ENCODE measurements at regions not wholly inside any gene's neighbourhood (a gene's known extent, or its start where the extent isn't known, plus 50 kb on each side); places are given as distances from the start of the nearest gene placed in this dataset.

- no peak for DNase-seq (ENCODE audit: low spot score)
- in situ Hi-C loops (cut with MboI; ENCODE audit: low pct_unique_long_range_greater_than_20kb, low sequenced_read_pairs, unreplicated experiment), result no loop called here
- no peak for TF ChIP-seq CTCF (IDR thresholded peaks at IDR 0.05; ENCODE audit: extremely low read depth, insufficient read depth, missing control alignments)
Measured at GRCh38 chr5:98483301-98483685, 290.2 kb upstream of the RGMB start.

- no peak for DNase-seq (ENCODE audit: low spot score)
- in situ Hi-C loops (cut with MboI; ENCODE audit: low pct_unique_long_range_greater_than_20kb, low sequenced_read_pairs, unreplicated experiment), result no loop called here
- TF ChIP-seq CTCF (IDR thresholded peaks at IDR 0.05; ENCODE audit: extremely low read depth, insufficient read depth, missing control alignments), result no peak
Measured at GRCh38 chr5:98489021-98489420, 284.4 kb upstream of the RGMB start.

- in situ Hi-C loops (cut with MboI; ENCODE audit: low pct_unique_long_range_greater_than_20kb, low sequenced_read_pairs, unreplicated experiment), result no loop called here
- TF ChIP-seq CTCF (IDR thresholded peaks at IDR 0.05; ENCODE audit: extremely low read depth, insufficient read depth, missing control alignments), result no peak
- DNase-seq (ENCODE audit: low spot score), result no peak
Measured at GRCh38 chr5:98490348-98490747, 283.1 kb upstream of the RGMB start.

DNA sequence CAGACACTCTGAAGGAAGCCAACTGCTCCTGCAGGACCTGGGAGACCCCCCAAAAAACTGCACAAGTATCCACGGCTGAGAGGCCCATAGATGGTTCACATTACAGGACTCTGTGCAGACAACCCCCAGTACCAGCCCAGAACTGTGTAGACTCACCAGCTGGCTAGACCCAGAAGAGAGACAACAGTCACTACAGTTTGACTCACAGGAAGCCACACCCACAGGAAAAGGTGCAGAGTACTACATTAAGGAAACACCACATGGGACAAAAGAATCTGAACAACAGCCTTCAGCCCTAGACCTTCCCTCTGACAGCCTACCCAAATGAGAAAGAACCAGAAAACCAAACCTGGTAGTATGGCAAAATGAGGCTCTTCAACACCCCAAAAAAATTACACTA, 281.2 kb upstream of the RGMB start:
- no peak for DNase-seq (ENCODE audit: low spot score)
- no peak for TF ChIP-seq CTCF (IDR thresholded peaks at IDR 0.05; ENCODE audit: extremely low read depth, insufficient read depth, missing control alignments)

GRCh38 chr5:98497418-98497817, 276.0 kb upstream of the RGMB start:
- DNase-seq (ENCODE audit: low spot score), result no peak
- in situ Hi-C loops (cut with MboI; ENCODE audit: low pct_unique_long_range_greater_than_20kb, low sequenced_read_pairs, unreplicated experiment), result no loop called here
- TF ChIP-seq CTCF (IDR thresholded peaks at IDR 0.05; ENCODE audit: extremely low read depth, insufficient read depth, missing control alignments), result no peak

More for the DNA sequence above, 281.2 kb upstream of the RGMB start:
- in situ Hi-C loops (cut with MboI; ENCODE audit: low pct_unique_long_range_greater_than_20kb, low sequenced_read_pairs, unreplicated experiment), result no loop called here

GRCh38 chr5:98498028-98498427, 275.4 kb upstream of the RGMB start:
- DNase-seq (ENCODE audit: low spot score), result no peak
- TF ChIP-seq CTCF (IDR thresholded peaks at IDR 0.05; ENCODE audit: extremely low read depth, insufficient read depth, missing control alignments), result no peak
- in situ Hi-C loops (cut with MboI; ENCODE audit: low pct_unique_long_range_greater_than_20kb, low sequenced_read_pairs, unreplicated experiment), result no loop called here

DNA sequence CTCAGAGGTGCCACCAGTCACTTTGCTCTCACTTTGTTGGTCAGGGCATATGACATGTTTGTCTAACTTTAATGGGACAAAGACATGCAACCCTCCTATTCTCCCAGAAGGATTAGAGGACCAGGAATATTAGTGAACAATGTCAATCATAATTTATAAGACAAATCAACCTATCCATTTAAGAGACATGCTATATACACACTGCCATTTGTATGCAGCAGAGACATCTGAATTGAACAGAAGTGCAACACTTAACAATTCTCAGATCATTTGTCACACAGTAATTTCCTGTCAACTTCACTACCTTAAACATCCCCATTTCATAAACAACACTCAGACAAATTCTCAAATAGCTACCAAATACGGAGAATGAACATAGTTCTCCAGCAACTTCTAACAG, 273.6 kb upstream of the RGMB start:
- DNase-seq (ENCODE audit: low spot score), result no peak
- TF ChIP-seq CTCF (IDR thresholded peaks at IDR 0.05; ENCODE audit: extremely low read depth, insufficient read depth, missing control alignments), result no peak
- in situ Hi-C loops (cut with MboI; ENCODE audit: low pct_unique_long_range_greater_than_20kb, low sequenced_read_pairs, unreplicated experiment), result no loop called here

All from GM13977 (cell line).